ENCODE measurements at regions not wholly inside any gene's neighbourhood (a gene's known extent, or its start where the extent isn't known, plus 50 kb on each side); places are given as distances from the start of the nearest gene placed in this dataset.

GRCh38 chr2:128770143-128771085 lies 451.7 kb upstream of the HS6ST1 start:
- no peak for DNase-seq

GRCh38 chr2:128771401-128771800 lies 452.7 kb upstream of the HS6ST1 start:
- no peak for DNase-seq

DNA sequence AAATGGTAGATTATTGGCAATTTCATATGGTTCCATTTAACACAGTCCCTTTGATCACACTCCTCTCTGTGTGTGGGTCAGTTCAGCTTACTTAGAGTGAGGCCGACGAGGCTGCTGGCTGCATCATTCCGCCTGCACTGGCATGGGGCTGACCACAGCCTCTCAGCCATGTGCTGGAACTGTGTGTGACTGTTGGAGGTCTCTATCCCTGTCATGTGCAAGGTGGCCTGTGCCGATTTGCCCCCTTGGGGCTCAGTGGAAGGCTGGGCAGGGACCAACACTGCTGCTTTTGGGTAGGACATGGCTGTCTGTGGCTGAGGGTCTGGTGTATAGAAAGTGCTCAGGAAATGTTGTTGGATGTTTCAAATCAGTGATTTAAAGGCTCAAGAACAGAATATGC lies 454.0 kb upstream of the HS6ST1 start:
- DNase-seq, result no peak

DNA sequence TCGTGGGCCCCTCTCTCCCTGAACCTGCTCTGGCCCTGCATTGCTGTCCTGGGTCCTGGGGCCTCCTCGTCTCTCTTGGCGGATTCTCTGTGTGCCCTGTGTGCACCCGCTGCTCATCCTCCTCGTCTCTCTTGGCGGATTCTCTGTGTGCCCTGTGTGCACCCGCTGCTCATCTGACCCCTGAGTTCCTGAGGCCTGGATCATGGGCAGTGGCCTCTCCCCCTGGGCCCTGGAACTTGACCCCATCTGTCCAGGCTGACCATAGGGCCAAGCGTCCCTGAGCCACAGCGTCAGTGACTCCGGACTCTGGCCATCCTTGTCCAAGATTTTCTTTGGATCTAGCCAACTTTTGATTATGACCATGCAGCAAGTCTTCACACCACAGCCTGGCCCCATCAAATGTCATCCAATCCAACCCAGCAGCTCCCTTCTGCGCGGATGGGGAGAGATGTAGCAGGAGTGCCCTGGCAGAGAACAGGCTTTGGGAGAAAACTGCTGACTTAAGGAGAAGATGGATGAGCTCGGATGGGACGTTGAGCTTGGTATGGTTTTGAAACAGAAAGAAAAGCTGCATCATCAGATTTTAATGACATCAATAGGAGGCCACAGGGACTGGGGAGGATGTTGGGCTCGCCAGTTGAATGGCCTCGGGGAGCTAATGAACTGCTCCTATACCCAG lies 455.1 kb upstream of the HS6ST1 start:
- no peak for DNase-seq

DNA sequence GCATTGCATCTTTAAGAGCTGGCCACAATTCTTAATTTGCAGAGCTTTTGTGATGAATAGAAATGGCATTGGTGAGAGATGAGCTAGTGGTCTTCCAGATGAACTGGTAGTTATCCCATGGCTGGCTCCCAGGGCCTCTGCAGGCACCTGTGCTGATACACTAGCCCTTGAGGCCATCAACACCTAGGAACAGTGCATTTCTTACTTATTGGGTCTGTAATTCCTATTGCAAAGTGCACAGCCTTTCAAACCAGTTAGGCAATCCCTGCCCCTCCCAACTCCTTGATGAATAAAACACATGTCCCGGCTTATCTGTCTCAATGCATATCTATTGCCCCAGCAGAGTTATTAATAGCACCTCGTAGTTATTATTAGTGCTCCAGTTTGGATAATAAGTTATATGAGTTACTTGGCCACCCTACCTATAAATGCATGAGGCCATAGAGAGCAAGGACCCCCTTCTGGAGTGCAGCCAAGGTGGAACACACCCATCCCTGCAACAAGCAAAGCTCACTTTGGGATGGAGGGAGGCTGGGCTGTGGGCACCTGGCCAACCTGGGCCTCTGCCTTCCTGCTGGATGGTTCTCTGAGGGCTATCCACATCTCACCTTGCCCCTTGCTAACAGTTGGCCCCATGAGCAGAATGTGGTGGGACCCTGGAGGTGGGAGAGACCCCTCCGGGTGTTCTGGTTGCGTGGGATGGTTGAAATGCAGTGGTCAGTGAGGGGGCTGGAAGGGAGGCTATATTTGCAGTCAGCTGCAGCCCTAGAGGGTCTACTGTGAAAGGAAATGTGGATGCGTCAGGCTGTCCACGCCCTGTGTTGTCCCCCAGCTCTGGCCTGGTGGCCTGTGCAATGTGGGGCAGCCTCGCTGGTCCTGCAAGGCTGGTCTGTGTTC lies 455.9 kb upstream of the HS6ST1 start:
- DNase-seq, result no peak

DNA sequence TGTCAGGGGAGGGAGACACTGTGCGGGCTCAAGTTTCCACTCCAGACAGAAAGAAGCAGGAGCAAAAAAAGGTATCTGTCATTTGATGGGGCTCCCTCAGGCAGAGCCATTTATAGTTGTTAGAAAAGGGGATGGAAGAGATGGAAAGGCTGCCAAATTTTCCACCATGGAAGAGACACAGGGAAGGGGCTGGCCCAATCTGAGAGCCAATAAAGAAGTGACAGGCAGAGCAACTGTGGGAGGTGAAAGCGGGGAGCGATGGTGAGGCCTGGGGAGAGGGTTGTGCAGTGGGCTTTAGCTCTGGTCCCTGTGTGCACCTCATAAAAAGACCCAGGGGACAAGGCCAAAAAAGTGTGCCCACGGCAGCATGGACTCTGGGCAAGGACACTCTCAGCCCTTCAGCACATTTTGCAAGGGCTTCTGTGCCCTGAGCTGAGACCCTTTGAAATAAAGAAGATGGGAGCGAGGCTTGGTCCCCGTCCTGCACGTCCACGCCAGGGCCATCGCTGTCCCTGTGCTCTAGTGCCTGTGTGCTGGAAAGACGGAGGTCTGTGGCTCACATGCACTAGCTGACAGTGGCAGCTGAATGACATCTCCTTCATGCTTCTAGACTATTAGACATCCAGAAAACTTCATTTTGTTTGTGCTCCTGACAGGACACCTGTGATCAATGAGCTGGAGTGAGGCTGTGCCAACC lies 456.7 kb upstream of the HS6ST1 start:
- no peak for DNase-seq

GRCh38 chr2:128775914-128776285 lies 457.2 kb upstream of the HS6ST1 start:
- DNase-seq, result no peak

DNA sequence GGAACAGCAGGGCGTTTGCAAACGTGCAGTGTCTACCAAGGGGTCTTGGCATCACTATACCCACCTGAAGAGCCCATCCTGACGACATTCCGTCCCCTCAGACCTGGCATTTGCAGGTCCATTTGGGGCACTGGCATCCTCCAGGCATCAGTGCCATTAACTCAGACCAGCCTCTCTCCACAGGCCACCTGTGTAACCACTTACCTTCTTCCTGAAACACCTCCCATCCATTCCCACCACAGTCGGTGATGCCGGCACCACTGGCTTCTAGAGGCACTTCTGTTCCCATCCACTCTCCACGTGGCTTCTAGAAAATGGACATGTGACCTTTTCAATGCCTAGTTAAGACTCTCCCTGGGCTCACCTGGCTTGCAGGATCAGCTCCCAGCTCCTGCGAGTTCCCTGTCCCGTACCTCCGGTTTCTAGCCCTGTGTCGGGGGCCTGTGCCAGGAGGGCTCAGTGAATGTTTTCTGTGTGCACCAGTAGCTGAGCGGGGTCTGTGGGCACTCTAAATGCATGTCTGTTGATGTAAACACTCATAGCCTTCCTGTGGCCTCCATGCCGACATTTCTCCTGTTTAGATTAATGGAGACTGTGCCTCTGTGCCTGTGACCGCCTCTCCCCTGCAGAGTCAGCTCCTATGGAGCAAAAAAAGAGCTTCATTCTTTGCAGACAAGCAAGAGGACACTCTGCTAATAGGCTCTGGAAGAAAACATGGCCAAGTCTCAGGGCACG lies 458.0 kb upstream of the HS6ST1 start:
- DNase-seq, result no peak

- no peak for DNase-seq
Observed at GRCh38 chr2:128777196-128778035, 458.7 kb upstream of the HS6ST1 start.

DNA sequence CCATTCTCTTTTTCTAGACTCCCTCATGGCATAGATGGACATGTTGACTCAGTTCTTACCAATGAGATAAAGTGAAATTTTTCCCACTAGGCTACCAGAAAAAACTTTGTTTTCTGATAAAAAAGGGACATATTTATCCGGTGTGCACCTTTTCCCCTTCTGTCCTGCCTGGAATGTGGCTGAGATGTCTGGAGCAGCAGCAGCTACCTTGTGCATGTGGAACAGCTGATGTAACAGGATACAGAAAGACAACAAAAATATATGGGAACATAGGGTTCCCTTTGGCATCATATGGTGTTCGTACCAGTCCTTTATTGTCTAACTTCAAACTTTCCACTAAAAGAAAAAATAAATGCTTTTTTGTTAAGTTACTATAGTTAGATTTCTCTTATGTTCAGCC lies 460.2 kb upstream of the HS6ST1 start:
- DNase-seq, result no peak

DNA sequence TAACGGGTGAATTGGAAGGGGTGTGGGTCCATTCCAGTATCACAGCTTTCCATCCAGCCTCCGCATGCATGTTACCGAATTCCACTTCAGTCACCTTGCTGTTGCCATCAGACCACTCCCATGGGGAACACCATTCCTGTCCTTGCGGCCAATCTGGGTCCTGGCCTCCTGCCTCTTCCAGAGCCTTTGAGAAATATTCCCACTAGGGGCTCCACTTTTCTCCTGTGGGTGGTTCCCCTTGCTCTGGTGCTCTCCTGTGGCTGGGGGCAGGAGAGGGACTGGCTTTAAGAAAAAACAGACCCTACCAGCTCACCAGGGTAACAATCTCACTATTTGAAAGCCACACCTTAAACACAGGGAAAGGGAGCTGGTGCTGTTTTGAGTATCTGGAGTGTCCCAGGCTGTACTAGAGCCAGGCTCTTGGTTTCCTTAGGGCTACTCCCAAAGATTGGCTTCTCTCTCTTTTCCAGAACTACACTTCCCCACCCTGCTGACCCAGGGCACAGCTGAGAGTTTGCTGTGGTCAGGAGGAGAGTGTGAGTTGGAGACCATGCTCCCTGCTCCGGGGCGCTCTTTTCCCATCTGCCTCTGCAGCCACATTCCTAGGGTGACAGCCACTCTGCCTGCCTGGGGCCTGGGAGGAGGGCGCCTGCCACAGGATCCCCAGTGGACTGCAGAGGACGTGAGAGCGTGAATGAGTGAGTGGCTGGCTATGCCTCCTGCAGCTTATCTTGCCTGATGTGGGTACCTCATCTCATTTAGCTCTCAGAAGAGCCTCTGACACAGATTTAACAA lies 460.8 kb upstream of the HS6ST1 start:
- no peak for DNase-seq

- no peak for DNase-seq
Observed at GRCh38 chr2:128780434-128781080, 461.9 kb upstream of the HS6ST1 start.

- no peak for DNase-seq
Observed at GRCh38 chr2:128781166-128781565, 462.5 kb upstream of the HS6ST1 start.

GRCh38 chr2:128781585-128782385 lies 463.1 kb upstream of the HS6ST1 start:
- DNase-seq, result no peak

- DNase-seq, result no peak
Observed at GRCh38 chr2:128782411-128783192, 463.9 kb upstream of the HS6ST1 start.

DNA sequence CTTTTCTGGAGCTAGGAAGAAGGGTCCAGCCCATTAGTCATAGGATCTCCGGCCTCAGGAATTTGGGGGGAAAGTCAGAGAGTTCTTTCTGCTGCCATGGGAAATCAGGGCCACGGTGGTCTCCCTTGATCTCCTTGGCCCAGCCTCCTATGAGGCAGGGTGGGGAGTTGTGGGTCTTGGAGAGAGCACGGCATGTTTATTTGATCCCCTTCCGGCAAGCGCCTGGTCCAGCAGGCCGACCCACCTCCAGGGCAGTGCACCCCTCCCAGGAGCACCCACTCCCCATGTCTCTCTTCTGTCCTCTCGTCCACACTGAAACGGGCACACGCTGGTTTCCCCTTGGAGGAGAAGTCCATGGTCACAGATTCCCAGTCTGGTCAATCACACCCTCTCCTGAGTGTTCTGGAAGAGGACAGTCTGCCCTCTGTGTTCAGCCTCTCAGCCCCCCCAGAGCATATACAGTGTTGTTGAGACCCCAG lies 464.6 kb upstream of the HS6ST1 start:
- no peak for DNase-seq

DNA sequence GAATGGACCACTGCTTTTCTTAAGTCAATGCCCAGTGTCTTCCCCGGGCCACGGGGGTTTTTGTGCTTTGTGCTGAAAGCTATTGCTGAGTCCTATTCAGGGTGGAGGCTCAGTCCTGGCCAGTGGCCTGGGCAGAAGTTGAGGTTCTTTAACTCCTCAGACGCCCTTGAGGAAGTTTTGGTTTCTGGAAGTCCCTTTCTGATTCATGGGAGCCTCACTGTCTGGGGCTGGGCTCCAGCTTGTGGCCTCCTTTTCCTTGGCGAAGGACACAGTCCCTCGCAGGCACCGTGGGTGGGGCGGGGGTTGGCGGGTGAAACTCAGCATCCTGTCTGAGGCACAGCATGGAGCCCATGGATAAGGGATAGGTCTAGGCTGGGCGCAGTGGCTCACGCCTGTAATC lies 465.2 kb upstream of the HS6ST1 start:
- DNase-seq, result no peak
